IMR-90 (cell line): ENCODE measurements at regions not wholly inside any gene's neighbourhood (a gene's known extent, or its start where the extent isn't known, plus 50 kb on each side); places are given as distances from the start of the nearest gene placed in this dataset.

ENCODE experiments used
- ATAC-seq: fragments of 200-7000 bp; cut with Tn5 transposase; 2 replicates; pipeline ENCODE4 v1.9.1; 2020; ENCODE audit warnings: low read depth, mild to moderate bottlenecking, moderate library complexity
- BruUV-seq: library from RNA; stranded (reverse); fragments of 400-500 nt; replicated peaks from 2 replicates; lab custom pipeline; 2021; lab: Mats Ljungman, UMichigan
- CTCF ChIA-PET: fragments of 300-600 bp; formaldehyde crosslinking; extraction: SDS; loops from one replicate; lab custom pipeline; 2021; ENCODE audit warnings: antibody characterized with exemption; lab: Yijun Ruan, JAX
- POLR2A ChIA-PET: fragments of 300-600 bp; sonication (Branson Sonifier 250); formaldehyde crosslinking; loops from one replicate; lab custom pipeline; 2022; ENCODE audit warnings: antibody characterized with exemption; ENCODE audit not compliant: unreplicated experiment; lab: Charles Lee
- DNase-seq: peaks from one replicate; pipeline ENCODE4 v3.0.0; 2013
- H2AFZ ChIP-seq: replicated peaks from 2 replicates; pipeline ENCODE3; 2013; ENCODE audit warnings: low read length, mild to moderate bottlenecking; ENCODE audit not compliant: poor library complexity
- H2AK5ac ChIP-seq: 2 replicates; pipeline ENCODE4 v1.6.1; 2013; ENCODE audit warnings: low read depth, low read length, inconsistent platforms
- H2AK9ac ChIP-seq: replicated peaks from 2 replicates; pipeline ENCODE3; 2013; ENCODE audit warnings: mild to moderate bottlenecking, low read depth, low read length, moderate library complexity; ENCODE audit not compliant: poor library complexity
- H2BK120ac ChIP-seq: 2 replicates; pipeline ENCODE4 v1.6.1; 2013; ENCODE audit warnings: low read depth, low read length, inconsistent platforms
- H2BK15ac ChIP-seq: 3 replicates; pipeline ENCODE4 v1.6.1; 2013; ENCODE audit warnings: low read depth, low read length, inconsistent platforms
- H2BK20ac ChIP-seq: 2 replicates; pipeline ENCODE4 v1.6.1; 2013; ENCODE audit warnings: low read depth, mild to moderate bottlenecking, inconsistent platforms, low read length, moderate library complexity
- H2BK5ac ChIP-seq: 2 replicates; pipeline ENCODE4 v1.6.1; 2013; ENCODE audit warnings: mild to moderate bottlenecking, low read depth, low read length, inconsistent platforms; ENCODE audit not compliant: poor library complexity, severe bottlenecking
- H3K14ac ChIP-seq: replicated peaks from 2 replicates; pipeline ENCODE4 v1.6.1; 2013; ENCODE audit warnings: low read depth, low read length, inconsistent platforms
- H3K18ac ChIP-seq: 2 replicates; pipeline ENCODE4 v1.6.1; 2013; ENCODE audit warnings: low read depth, low read length, control low read depth
- H3K23ac ChIP-seq: 2 replicates; pipeline ENCODE4 v1.6.1; 2013; ENCODE audit warnings: low read depth, low read length, inconsistent platforms
- H3K27ac ChIP-seq: 2 replicates; pipeline ENCODE4 v1.5.1; 2013; ENCODE audit warnings: mild to moderate bottlenecking, control low read depth, low read length; ENCODE audit not compliant: insufficient read depth
- H3K27me3 ChIP-seq: 2 replicates; pipeline ENCODE4 v1.6.1; 2013; ENCODE audit warnings: low read length; ENCODE audit not compliant: control insufficient read depth, insufficient read depth
- H3K36me3 ChIP-seq: 2 replicates; pipeline ENCODE4 v1.6.1; 2013; ENCODE audit warnings: low read length, mixed read lengths; ENCODE audit not compliant: control insufficient read depth, insufficient read depth
- H3K4ac ChIP-seq: 2 replicates; pipeline ENCODE4 v1.6.1; 2013; ENCODE audit warnings: low read depth, low read length, inconsistent platforms
- H3K4me1 ChIP-seq: 2 replicates; pipeline ENCODE4 v1.6.1; 2013; ENCODE audit warnings: low read length, mixed read lengths; ENCODE audit not compliant: control insufficient read depth, insufficient read depth
- H3K4me2 ChIP-seq: 2 replicates; pipeline ENCODE4 v1.6.1; 2013; ENCODE audit warnings: low read depth, mild to moderate bottlenecking, control low read depth, low read length, moderate library complexity
- H3K4me3 ChIP-seq: 2 replicates; pipeline ENCODE4 v1.5.1; 2013; ENCODE audit warnings: low read depth, mild to moderate bottlenecking, control low read depth, low read length, moderate library complexity; ENCODE audit not compliant: insufficient read depth
- H3K56ac ChIP-seq: 2 replicates; pipeline ENCODE4 v1.6.1; 2013; ENCODE audit warnings: low read length, inconsistent platforms; ENCODE audit not compliant: insufficient read depth; ENCODE audit errors: extremely low read depth
- H3K79me1 ChIP-seq, 2 experiments: 2 replicates each; pipeline ENCODE4 v1.6.1; 2013; ENCODE audit warnings: low read length in 2 of 2, inconsistent platforms in 1 of 2, low read depth in 1 of 2
- H3K9ac ChIP-seq: 2 replicates; pipeline ENCODE4 v1.6.1; 2013; ENCODE audit warnings: low read depth, low read length, control low read depth
- H3K9me1 ChIP-seq: 2 replicates; pipeline ENCODE4 v1.6.1; 2013; ENCODE audit warnings: low read length, inconsistent platforms; ENCODE audit not compliant: insufficient read depth
- H3K9me3 ChIP-seq: 2 replicates; pipeline ENCODE4 v1.6.1; 2013; ENCODE audit warnings: low read length; ENCODE audit not compliant: control insufficient read depth, insufficient read depth
- H4K20me1 ChIP-seq: 2 replicates; pipeline ENCODE4 v1.6.1; 2013; ENCODE audit warnings: low read length, inconsistent platforms; ENCODE audit not compliant: insufficient read depth
- H4K5ac ChIP-seq: 2 replicates; pipeline ENCODE4 v1.6.1; 2013; ENCODE audit warnings: mild to moderate bottlenecking, low read depth, low read length, control low read depth
- H4K8ac ChIP-seq, 2 experiments: 2 replicates each; pipeline ENCODE4 v1.6.1; 2013; ENCODE audit warnings: low read depth in 2 of 2, low read length in 2 of 2, control low read depth in 1 of 2, inconsistent platforms in 1 of 2
- H4K91ac ChIP-seq: 2 replicates; pipeline ENCODE4 v1.6.1; 2013; ENCODE audit warnings: low read depth, low read length, inconsistent platforms; ENCODE audit not compliant: insufficient read depth
- CEBPB ChIP-seq: IDR thresholded peaks from 2 replicates; pipeline ENCODE4 v1.6.1; 2012; ENCODE audit warnings: low read depth, low read length, improper control_type of control experiment
- CHD1 ChIP-seq: IDR thresholded peaks from 2 replicates; pipeline ENCODE4 v1.6.1; 2012; ENCODE audit warnings: low read depth, low read length, improper control_type of control experiment
- ELK1 ChIP-seq: fragments of 150-350 bp; IDR thresholded peaks from 2 replicates; pipeline ENCODE4 v1.6.1; 2016; ENCODE audit warnings: low read depth, mild to moderate bottlenecking, low read length, moderate library complexity, borderline replicate concordance
- FOS ChIP-seq: fragments of 150-350 bp; IDR thresholded peaks from 2 replicates; pipeline ENCODE4 v1.6.1; 2016; ENCODE audit warnings: low read depth, low read length
- MXI1 ChIP-seq: IDR thresholded peaks from 2 replicates; pipeline ENCODE4 v1.6.1; 2012; ENCODE audit warnings: low read depth, mild to moderate bottlenecking, low read length, moderate library complexity, borderline replicate concordance
- NFE2L2 ChIP-seq: fragments of 150-350 bp; IDR thresholded peaks from 2 replicates; pipeline ENCODE4 v1.6.1; 2016; ENCODE audit warnings: low read depth, mild to moderate bottlenecking, low read length
- POLR2A ChIP-seq: IDR thresholded peaks from 2 replicates; pipeline ENCODE4 v1.6.1; 2012; ENCODE audit warnings: mild to moderate bottlenecking, low read depth, low read length
- SMC3 ChIP-seq: fragments of 150-350 bp; IDR thresholded peaks from 2 replicates; pipeline ENCODE4 v1.6.1; 2016; ENCODE audit warnings: low read depth, mild to moderate bottlenecking, antibody characterized with exemption, low read length, moderate library complexity
- WGBS, 2 experiments: methylation state at CpG; one replicate each; pipeline versions ENCODE4 v1.1.5 to v1.1.7; 2013; ENCODE audit warnings: missing lambda C conversion rate in 2 of 2; ENCODE audit not compliant: insufficient read length in 1 of 2; ENCODE audit errors: extremely low coverage in 2 of 2; 5-methylcytosine and 5-hydroxymethylcytosine counted together
- dilution Hi-C: fragments of 300-500 bp; cut with HindIII; formaldehyde crosslinking; loops from one replicate; pipeline ENCODE4 v1.14.3; 2018; ENCODE audit warnings: low sequenced_read_pairs; ENCODE audit not compliant: unreplicated experiment
- in situ Hi-C: fragments of 300-500 bp; cut with MboI; formaldehyde crosslinking; loops from 3 replicates; pipeline ENCODE4 v1.14.3; 2019; ENCODE audit warnings: low sequenced_read_pairs, inconsistent platforms, mixed read lengths
- intact Hi-C: fragments of 100-400 bp; cut with micrococcal nuclease; formaldehyde crosslinking; loops from 2 replicates; pipeline ENCODE4 v1.10.0; 2022

- H3K4me1 ChIP-seq, result no peaks in the 10 kb centered on the region
- no peak overlapping the region for H2BK120ac ChIP-seq
- no peak overlapping the region for H3K27ac ChIP-seq
- no peak overlapping the region for H3K9ac ChIP-seq
- no peak overlapping the region for H3K4me2 ChIP-seq
- H2AK9ac ChIP-seq, result no peak overlapping the region
- DNase-seq (no peak), ATAC-seq (no peak)
- no peak overlapping the region for H4K91ac ChIP-seq
- in situ Hi-C loops, result no loop called here
- H3K79me1 ChIP-seq, result no peaks in the 10 kb centered on the region
- no peak overlapping the region for H2BK15ac ChIP-seq
- no peak overlapping the region for H3K23ac ChIP-seq
- no peaks in the 10 kb centered on the region for H3K36me3 ChIP-seq
- TF ChIP-seq CEBPB (no peak), POLR2A (no peak), CHD1 (no peak), NFE2L2 (no peak), SMC3 (no peak), FOS (no peak), MXI1 (no peak), ELK1 (no peak)
- H2AK5ac ChIP-seq, result no peak overlapping the region
- no peaks in the 10 kb centered on the region for H3K27me3 ChIP-seq
- no peak overlapping the region for H3K18ac ChIP-seq
- H4K20me1 ChIP-seq, result no peaks in the 10 kb centered on the region
- intact Hi-C loops, result no loop called here
- BruUV-seq, result no TSS peak
- ChIA-PET POLR2A (no interaction called here), CTCF (no interaction called here)
- WGBS, 2 experiments, result no CpG with 5 or more reads among the region's 2 CpGs
- no peak overlapping the region for H2BK20ac ChIP-seq
- no peak overlapping the region for H3K56ac ChIP-seq
- dilution Hi-C loops, result no loop called here
- no peak overlapping the region for H4K8ac ChIP-seq
- H3K14ac ChIP-seq, result no peak overlapping the region
- H4K5ac ChIP-seq, result no peak overlapping the region
- no peak overlapping the region for H2BK5ac ChIP-seq
- no peaks in the 10 kb centered on the region for H3K9me1 ChIP-seq
- no peak overlapping the region for H3K4me3 ChIP-seq
- no peaks in the 10 kb centered on the region for H3K9me3 ChIP-seq
- H2AFZ ChIP-seq, result no peak overlapping the region
- H3K4ac ChIP-seq, result no peak overlapping the region
Observed at GRCh38 chr2:142241016-142241415, 110.2 kb upstream of the LRP1B start.
